NCI-H2081 treated with DMSO at 0.1 percent for 48 hours (cell line): ENCODE measurements at regions not wholly inside any gene's neighbourhood (a gene's known extent, or its start where the extent isn't known, plus 50 kb on each side); places are given as distances from the start of the nearest gene placed in this dataset.
A peak's percentile ranks its signal among the peaks of the same experiment; 100 is the strongest.

Experiments used
- DNase-seq: peaks from one replicate; lab custom pipeline; 2025; lab: John Stamatoyannopoulos, UW

DNA sequence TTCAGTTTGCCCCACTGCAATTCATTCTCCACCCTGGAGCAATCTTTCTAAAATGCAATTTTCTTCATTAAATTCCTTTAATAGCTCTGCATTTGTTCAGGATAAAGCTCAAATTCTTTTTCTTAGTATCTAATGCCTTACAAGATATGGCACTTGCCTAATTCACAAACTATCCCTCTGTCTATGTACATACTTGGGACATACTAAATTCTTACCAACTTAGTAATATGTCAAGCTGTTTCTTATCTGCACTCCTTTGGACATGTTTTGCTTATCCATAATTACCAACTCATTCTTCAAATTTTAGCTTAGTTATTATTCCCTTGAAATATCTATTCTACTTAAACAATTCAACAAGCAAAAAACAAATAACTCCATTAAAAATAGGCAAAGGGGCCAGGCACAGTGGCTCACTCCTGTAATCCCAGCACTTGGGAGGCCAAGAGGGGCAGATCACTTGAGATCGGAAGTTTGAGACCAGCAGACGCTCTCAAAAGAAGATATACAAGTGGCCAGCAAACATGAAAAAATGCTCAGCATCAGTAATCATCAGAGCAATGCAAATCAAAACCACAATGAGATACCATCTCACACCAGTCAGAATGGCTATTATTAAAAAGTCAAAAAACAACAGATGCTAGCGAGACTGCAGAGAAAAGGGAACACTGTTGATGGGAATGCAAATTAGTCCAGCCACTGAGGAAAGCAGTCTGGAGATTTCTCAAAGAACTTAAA is 96.9 kb downstream of the FAM76B start:
- no peak for DNase-seq

DNA sequence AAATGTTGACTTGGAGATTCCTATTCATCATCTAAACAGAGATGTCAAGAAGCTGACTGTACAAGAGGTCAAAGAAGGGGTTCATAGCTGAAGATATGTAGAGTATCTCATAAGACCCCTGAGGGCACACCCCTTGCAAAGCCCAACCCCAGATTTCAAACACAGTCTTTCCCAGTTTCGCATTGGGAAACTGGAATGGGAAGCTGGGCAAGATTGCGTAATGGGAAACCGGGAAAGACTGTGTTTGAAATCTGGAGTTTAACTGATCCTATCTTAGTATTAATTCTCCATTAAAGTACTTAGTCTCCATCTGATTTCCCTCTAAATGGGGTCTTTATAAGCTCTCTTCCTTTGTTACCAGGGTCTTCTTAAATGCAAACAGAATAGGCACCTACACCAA is 99.5 kb downstream of the FAM76B start:
- no peak for DNase-seq

DNA sequence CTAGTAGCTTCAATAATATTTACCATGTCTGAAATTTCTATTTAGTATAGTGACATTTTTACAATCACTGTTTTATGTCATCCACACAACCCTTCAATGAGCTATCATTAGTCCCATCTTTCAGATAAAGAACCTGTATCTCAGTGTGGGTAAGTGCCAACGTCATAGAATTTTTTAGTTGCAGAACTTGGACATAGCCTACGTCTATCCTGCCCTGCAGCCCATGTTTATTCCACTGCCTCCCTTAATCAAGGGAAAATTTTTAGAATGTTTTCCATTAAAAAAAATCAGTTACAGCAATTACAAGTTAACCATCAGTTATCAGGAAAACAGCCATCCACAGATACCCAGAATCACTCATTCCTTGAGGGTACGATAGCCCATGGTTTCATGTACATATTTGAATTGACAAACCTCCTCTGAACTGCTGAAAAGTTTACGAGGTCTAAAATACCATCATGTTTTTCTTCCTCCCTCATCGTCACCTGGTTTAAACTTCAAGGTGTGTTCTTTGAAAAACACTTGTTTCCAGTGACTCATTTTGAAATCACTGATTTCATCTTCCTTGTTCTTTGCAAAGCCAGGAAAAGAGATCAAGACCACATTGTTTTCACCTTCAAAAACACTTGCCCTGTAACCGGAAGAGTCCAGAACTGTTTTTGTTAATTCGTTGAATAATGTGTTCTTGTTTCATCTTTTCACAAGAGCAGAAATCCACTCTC is 100.9 kb downstream of the FAM76B start:
- DNase-seq: no peak

DNA sequence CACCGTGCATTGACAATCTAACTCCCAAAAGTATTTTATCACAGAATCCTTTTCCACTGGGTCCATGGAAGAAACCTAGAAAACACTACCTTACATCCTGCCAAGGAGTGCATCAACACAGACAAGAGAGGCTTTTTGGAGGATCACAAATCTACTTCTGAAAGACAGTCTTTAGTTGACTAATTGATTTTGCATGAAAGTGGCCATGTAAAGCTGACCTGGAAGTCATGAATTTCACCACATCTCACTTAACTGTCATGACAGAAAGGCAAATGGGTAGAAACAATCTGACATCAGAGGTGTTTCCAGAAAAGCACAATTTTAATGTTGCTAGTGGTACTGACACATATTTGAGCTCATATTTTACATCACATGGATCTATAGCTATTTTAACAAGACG is 101.6 kb downstream of the FAM76B start:
- DNase-seq: no peak

DNA sequence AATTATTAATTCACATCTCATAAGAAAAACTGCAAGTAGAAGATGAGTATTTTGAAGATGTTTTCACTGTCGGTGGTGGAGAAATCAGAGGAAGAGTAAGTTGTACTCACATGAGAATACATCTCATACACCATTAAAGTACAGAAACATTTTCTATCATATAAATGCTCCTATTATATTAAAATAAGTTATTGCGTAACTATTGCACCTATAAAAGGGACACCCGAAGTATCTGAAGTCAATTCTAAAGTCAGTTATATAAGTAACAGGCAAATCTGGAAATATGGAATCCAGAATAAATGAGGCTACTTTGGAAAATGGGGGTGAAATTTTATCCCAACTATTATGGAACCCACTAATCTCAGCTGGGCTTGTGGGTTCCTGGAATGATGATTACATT is 103.3 kb downstream of the FAM76B start:
- no peak for DNase-seq

DNA sequence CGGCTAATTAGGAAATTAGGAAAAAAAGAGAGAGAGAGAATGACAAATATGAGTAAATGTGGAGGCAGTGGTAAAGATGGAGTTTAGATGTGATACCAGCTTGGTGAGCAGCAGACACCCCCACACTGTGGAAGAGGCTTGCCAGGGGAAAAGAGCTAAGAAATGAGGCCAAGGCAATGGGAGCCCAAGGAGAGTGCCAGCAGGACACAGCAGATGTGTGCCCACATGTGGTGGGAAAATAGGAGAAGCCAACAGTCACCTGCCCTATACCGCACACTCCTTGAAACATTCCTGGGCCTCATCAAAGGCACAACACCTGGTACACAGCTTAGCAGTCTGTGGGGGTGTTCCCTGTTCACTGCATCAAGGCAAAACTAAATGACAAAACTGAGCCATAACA is 104.9 kb downstream of the FAM76B start:
- DNase-seq: no peak

DNA sequence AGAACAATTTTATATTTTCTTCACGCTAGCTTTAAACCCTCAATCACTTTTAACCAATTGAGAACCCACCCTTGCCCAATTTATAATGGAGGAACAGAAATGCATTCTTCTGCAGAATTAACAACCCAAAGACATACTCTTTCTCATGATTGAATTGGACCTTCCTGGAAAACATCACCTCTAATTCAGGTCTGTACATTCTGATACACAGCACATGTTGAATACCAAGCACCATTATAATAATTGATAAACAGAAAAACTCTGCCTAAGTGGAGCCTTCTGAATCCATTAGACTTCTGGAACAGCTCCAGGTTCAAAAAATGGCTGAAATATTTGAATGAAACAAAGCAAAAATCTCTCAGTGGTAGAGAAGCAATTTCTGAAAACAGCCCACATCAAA is 105.4 kb downstream of the FAM76B start:
- DNase-seq: no peak

DNA sequence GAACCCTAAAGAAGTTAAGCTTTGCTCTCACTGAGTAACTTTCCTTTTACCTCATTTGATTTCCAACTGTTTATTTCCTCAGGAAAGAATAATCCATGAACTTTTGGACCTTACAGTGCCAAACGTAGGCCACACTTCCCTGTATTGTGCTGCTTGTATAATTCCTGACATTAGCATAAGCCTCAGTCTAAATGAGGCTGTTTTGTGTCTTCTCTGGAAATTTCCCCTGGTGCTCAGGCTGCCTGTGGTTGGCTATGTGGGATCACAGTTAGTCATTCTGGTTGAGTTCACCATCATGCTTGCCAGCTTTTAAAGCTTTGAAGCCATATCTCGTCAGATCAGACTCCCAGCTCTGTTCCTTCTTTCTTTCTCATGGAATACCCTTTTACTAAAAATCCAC is 107.0 kb downstream of the FAM76B start:
- DNase-seq: no peak

DNA sequence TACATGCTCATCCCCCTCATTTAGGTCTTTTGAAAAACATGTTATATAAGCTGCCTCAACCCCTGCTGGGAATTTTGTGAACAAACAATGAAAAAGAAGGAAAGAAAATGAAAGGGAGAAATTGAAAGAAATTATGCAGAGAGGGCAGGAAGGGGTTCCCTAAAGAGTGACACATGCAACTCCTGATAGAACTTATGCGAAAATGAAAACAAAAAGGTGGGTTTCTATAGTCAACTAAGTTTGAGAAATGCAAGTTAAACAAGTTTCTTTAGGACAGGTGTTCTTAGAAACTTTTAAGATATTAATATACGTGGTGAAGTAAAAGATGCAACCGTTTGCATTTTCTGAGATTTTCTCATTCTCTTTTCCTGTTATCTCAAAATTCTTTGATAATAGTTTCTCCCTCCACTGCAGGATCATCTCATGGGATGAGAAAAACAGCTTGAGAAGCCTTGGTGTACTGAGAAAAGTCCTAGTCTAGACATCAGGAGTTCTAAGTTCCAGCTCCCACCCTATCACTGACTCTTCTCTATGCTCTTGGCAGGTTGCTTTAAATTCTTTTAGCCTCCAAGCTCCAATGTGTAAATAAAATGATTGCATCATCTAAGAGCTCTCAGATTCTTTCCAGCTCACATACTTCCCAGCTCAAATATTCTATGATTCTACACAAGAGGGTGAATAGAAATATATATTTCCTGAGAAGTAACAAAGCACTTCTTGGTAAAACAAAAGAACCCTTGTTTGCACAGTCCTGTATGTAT is 109.2 kb downstream of the FAM76B start:
- no peak for DNase-seq

DNA sequence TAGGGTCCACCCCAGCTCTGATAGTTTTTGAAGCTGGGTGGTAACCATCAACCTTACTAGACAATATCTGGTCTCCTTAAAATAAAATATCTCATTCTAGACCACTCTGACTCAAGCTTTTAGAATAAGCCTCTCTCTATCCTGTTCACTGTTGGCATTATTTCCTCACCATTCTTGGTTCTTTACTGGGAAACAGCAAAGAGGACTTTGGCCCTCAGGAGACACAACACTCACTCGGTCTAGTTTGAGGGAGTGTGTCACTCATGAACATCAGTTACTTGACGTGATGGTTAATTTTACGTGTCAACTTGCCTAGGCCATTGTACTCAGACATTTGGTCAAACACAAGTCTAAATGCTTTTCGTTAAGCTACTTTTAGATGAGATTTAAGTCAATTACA is 110.6 kb downstream of the FAM76B start:
- DNase-seq: no peak

DNA sequence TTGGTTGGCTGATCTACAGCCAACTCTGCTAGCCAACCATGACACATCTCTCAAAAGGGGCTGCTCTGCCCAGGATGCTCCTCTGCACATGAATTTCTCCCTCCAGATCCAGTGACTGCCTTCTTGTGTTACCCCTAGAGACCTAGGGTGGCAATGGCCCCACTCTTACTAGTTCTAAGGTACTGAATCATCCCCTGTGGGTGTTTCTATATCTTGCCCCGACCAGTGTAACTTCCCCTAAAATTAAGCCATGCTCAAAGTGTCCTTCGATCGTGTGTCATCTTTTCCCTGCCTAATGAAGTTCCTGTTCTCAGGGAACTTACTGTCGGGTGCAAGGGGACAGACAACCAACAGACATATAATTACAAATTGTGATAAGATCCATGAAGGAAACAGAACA is 113.3 kb downstream of the FAM76B start:
- no peak for DNase-seq

DNA sequence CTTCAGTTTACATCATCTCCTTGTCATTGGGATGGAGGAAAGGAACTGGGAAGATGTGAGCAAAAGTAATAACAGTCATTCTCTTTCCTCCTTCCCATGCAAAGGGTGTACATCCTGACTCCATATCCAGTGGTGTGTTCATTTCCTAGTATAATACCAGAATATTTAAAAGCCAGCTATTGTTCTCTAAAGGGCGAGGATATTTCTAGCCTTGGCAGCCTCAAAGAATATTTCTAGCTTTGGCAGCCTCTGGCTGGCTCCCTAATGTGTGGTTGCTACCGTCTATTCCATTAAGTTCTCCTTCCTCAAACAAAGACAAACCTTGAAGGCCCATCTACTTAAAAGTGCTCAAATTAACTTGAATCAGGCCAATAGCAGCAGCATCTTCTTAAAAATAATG is 114.0 kb downstream of the FAM76B start:
- no peak for DNase-seq

DNA sequence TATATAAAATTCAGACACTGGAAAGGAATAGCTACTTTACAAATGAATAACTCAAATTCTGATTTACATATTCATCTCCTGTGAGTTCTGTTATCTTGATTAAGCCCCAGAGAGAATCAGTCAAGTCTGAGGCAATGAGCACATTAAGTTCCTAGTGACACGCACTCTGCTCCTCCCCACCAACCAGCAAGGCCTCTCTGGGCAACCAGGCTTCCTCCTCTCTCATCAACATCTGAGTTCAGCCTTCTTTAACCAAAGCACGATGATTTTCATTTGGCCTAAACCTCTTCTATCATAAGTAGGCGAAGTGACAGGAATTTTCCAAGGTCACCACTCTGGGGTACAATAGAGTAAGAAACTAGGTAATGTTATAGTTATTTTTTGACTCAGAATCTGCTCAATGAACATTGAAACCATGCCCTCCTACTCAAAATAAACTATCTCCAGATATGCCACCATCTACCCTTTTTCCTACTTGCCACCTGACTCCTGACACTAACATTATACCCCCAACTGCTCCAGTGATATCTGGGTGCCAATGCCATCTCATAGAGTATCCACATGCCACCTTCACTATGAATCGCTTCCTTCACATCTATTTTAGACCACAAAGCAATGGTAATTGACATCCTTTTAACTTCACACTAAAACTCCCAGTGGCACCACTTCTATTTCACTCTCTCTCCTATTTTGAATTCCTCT is 114.8 kb downstream of the FAM76B start:
- DNase-seq: no peak

DNA sequence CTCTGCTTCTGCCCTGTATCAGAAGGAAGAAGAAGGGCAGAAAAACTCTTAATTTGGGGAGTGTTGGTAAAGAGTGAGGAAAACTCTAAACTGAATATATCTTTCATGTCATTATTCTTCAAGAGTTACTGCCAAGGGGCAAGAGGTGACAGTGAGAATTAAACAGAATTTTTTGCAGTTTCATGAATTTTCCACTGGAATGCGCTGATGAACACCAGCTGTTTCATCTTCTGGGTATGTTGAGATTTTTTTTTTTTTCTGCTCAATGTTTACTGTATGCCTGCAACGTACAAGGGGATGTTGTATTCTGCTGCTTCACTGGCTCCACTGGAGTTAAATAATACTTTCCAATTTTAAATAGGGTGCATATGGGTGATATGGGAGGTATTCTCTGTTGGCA is 117.8 kb downstream of the FAM76B start:
- no peak for DNase-seq

DNA sequence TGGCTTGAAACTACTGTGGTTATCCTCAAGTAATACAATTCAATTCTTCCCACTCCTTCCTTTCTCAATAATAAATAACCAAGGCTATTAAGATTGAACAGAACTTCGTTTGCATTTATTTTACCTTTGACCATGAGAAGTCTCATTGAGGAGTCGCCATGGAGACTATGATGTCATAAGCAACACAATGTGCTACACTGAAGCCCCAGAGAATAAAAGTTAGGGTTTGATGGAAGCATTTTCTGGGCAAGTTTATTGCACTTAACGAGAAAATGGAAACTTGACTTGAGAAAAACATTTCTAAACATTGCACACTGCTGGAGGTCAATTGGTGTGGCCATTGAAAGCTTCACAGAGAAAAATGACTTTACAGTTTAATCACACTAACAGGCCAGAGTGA is 121.5 kb downstream of the FAM76B start:
- no peak for DNase-seq

DNA sequence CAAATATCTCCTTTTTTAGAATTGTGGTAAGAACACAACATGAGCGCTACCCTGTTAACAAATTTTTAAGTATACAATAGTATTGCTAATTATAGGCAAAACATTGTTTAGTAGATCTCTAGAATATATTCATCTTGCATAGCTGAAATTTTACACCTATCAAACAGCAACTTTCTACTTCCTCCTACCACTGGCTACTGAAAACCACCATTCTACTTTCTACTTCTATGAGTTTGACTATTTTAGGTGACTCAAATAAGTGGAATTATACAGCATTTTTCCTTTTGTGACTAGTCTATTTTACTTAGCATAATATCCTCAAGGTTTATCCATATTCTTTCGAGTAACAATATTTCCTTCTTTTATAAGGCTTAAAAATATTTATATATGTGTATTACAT is 128.4 kb downstream of the FAM76B start:
- DNase-seq: no peak

DNA sequence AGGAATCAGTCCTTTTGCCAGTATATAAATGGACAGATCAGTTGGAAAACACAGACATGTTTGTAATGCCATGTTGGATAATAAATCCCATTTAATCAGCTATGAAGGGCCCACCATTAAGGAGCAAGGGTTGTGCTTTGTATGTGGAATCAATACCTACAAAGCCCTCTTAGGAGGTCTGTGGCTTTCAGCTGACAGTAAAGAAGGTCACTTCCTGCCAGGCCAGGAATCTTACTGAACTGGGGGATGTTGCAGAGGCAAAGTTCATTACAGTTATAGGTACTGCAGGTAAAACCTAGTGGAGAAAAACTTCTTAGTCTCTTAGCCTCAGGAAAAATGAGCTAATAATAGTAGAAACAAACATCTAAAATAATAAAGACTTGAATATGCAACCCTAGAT is 129.5 kb downstream of the FAM76B start:
- no peak for DNase-seq

DNA sequence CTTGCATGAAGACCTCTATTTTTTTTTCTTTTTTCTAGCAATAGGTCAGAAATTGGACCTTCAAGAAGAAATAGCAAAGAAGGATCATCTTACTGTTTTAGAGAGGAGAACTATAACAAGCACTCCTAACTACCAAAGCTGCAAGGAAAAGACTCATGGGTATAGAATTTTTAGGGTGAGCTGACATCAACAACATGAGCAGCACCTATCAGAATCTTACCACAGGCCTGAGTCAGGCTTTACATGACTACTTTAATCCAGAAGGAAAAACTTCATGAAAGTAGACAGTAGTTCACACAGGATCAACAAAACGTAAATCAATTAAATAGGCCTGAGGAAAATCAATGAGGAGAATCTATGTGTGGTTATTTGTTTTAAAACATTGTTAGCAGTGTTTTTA is 130.5 kb downstream of the FAM76B start:
- DNase-seq: no peak

DNA sequence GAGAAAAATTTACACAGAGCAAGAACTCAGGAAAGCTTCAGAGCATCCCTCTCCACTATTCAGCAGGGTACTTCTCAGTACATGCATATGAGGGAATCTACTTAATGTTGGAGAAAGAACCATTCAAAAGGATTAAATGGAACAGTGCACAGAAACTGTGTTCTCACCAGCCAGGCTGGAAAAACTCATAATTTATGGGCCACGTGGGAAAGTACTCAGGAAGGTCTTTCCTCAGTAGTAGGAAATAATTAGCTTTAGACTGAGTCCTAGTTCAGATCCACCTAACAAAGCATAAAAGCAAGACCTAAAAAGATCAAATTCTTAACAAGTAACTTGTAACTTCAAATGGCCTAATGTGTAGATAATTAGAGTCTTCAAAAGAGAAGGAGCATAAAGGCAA is 134.0 kb downstream of the FAM76B start:
- no peak for DNase-seq

DNA sequence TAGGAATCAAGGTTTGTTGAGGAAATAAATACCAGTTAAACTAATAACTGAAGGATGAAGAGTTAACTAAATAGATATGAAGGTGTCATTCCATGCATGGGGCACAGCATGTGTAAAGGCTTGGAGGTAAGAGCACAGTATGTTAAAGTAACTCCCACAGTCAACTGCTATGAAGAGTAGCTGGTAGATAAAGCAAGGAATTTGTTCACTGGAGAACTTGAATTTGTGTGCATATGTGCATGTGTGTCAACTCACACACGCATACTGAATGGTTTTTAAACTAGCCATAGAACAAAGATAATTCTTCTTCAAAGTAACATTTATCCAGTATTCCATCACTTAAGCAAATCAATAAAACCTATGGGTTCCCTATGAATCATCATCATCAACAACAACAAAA is 135.9 kb downstream of the FAM76B start:
- no peak for DNase-seq

DNA sequence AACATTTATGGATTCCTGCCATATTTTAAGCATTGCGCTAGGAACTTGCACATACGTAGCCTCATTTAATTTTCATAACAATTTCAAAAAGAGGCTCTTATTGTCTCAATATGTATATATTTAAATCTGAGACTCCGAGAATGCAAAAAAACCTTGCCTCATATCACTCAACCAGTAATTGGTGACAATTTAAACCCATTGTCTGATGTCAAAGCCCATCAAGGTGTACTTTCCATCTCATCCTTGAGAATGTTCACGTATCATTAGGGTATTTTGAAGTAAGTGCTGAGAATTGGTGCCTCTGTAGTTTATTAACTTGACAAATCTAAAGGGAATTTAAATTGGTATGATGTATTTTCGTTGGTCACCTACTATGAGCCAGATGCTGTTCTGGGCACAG is 136.5 kb downstream of the FAM76B start:
- no peak for DNase-seq

DNA sequence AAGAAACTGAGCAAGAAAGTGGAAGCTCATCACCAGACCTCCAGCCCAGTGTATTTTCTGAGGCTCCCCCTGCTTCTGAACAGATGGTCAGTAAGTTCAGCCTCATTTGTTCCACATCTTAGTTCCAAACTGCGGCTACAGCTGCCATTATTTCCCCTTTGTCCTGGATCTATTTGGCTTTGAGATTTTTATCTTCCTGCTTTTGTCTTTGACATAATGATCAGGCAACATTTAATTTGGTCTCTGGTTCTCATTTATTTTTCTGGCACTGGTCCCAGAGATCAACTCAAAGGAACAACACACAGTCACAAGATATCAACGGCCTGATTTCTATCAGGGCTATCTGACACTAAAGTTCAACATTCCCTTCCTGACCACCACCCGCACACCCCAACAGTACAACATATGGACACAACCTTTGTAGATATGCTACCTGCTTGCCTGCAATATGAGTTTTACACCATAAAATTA is 137.5 kb downstream of the FAM76B start:
- DNase-seq: peak; percentile 5
